Osteocyte (in vitro differentiated cells): ENCODE measurements at regions not wholly inside any gene's neighbourhood (a gene's known extent, or its start where the extent isn't known, plus 50 kb on each side); places are given as distances from the start of the nearest gene placed in this dataset.

Experiments used
- DNase-seq: peaks from one replicate; pipeline ENCODE4 v3.0.0; 2021; ENCODE audit warnings: mixed read lengths; ENCODE audit not compliant: unreplicated experiment; ENCODE audit errors: extremely low spot score
- H3K27ac Mint-ChIP-seq: one replicate; pipeline ENCODE4 v1.8.0; 2021; ENCODE audit warnings: mild to moderate bottlenecking, mixed read lengths; ENCODE audit not compliant: unreplicated experiment
- H3K27me3 Mint-ChIP-seq: one replicate; pipeline ENCODE4 v1.8.0; 2021; ENCODE audit warnings: mixed read lengths; ENCODE audit not compliant: unreplicated experiment
- H3K36me3 Mint-ChIP-seq: one replicate; pipeline ENCODE4 v1.8.0; 2021; ENCODE audit warnings: mixed read lengths; ENCODE audit not compliant: unreplicated experiment
- H3K4me1 Mint-ChIP-seq: one replicate; pipeline ENCODE4 v1.8.0; 2021; ENCODE audit warnings: mixed read lengths; ENCODE audit not compliant: unreplicated experiment
- H3K4me3 Mint-ChIP-seq: one replicate; pipeline ENCODE4 v1.8.0; 2021; ENCODE audit warnings: mild to moderate bottlenecking, moderate library complexity, mixed read lengths; ENCODE audit not compliant: unreplicated experiment
- H3K9me3 Mint-ChIP-seq: one replicate; pipeline ENCODE4 v1.8.0; 2021; ENCODE audit warnings: mixed read lengths; ENCODE audit not compliant: unreplicated experiment
- TF ChIP-seq, protein P1 (sequence below): fragments of 200-600 bp; sonication (generic); IDR thresholded peaks from 2 replicates; pipeline ENCODE4 v1.5.0; 2021; ENCODE audit warnings: antibody characterized with exemption, mild to moderate bottlenecking, moderate library complexity

DNA sequence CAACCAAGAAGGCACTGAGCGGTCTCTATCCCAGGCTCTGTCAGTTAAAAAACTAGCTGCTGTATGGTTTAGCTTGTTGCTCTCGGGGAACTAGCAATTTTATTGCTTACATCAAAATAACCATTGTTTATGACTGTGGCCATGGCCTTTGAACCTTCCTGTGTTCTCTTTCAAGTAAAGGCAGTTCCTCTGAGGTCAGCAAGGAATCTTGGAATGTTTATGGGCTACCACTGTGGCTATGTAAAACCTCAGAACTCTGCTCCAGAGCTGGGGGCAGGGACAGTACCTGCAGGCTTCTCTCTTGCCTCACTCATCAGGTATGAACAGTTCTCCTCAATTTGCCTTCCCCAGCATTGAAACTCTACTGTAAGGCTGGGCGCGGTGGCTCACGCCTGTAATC is 416.0 kb upstream of the NETO1 start:
- H3K27me3 Mint-ChIP-seq, result no peaks in the 10 kb centered on the region
- H3K27ac Mint-ChIP-seq, result no peak overlapping the region
- H3K4me3 Mint-ChIP-seq, result no peak overlapping the region
- H3K4me1 Mint-ChIP-seq, result no peaks in the 10 kb centered on the region
- no peaks in the 10 kb centered on the region for H3K36me3 Mint-ChIP-seq
- TF ChIP-seq, protein P1, sequence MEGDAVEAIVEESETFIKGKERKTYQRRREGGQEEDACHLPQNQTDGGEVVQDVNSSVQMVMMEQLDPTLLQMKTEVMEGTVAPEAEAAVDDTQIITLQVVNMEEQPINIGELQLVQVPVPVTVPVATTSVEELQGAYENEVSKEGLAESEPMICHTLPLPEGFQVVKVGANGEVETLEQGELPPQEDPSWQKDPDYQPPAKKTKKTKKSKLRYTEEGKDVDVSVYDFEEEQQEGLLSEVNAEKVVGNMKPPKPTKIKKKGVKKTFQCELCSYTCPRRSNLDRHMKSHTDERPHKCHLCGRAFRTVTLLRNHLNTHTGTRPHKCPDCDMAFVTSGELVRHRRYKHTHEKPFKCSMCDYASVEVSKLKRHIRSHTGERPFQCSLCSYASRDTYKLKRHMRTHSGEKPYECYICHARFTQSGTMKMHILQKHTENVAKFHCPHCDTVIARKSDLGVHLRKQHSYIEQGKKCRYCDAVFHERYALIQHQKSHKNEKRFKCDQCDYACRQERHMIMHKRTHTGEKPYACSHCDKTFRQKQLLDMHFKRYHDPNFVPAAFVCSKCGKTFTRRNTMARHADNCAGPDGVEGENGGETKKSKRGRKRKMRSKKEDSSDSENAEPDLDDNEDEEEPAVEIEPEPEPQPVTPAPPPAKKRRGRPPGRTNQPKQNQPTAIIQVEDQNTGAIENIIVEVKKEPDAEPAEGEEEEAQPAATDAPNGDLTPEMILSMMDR, result no peak
- DNase-seq, result no peak
- H3K9me3 Mint-ChIP-seq, result peaks cover 13% of the 10 kb centered on the region

DNA sequence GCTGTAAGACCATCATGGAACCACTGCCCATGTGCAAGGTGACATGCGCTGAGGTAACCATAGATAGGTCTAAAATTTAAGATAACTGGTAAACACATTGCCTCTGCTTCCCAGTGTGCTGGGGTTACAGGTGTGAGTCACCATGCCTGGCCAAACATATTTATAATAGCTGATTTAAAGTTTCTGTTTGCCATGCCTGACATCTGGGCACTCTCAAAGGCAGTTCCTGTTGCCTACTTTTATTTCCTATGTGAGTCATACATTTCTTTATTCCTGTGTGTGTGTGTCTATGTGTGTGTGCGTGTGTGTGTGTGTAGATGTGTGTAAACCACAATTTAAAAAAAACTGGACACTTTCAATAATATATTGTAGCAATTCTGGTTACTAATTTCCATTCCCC is 415.2 kb upstream of the NETO1 start:
- Mint-ChIP-seq H3K27me3 (no peaks in the 10 kb centered on the region), H3K27ac (no peak overlapping the region), H3K4me1 (no peaks in the 10 kb centered on the region), H3K4me3 (no peak overlapping the region), H3K9me3 (peaks cover 15% of the 10 kb centered on the region), H3K36me3 (no peaks in the 10 kb centered on the region)
- TF ChIP-seq, protein P1, result no peak
- no peak for DNase-seq

DNA sequence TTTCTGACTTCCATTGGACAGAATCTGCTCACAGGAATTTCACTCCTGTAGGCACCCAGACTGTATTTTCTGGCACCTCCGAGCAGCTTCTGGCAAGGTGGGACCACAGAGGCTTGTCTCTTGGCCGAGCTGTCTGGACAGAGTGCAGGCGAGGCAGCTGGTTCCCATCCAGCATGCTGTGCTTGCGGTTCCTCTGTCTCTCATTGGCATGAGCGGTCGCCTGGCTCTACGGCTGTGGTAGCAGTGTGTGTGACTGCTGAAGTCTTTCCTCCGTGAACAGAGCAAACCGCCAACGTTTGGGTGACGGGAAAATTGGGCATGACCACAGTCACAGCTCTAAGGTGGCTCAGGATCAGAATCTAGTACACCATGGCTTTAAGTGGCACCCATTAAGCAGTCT is 411.7 kb upstream of the NETO1 start:
- H3K4me1 Mint-ChIP-seq, result no peaks in the 10 kb centered on the region
- no peaks in the 10 kb centered on the region for H3K27me3 Mint-ChIP-seq
- TF ChIP-seq, protein P1, result no peak
- no peak overlapping the region for H3K27ac Mint-ChIP-seq
- DNase-seq, result no peak
- H3K9me3 Mint-ChIP-seq, result peaks cover 23% of the 10 kb centered on the region
- no peak overlapping the region for H3K4me3 Mint-ChIP-seq
- H3K36me3 Mint-ChIP-seq, result no peaks in the 10 kb centered on the region

DNA sequence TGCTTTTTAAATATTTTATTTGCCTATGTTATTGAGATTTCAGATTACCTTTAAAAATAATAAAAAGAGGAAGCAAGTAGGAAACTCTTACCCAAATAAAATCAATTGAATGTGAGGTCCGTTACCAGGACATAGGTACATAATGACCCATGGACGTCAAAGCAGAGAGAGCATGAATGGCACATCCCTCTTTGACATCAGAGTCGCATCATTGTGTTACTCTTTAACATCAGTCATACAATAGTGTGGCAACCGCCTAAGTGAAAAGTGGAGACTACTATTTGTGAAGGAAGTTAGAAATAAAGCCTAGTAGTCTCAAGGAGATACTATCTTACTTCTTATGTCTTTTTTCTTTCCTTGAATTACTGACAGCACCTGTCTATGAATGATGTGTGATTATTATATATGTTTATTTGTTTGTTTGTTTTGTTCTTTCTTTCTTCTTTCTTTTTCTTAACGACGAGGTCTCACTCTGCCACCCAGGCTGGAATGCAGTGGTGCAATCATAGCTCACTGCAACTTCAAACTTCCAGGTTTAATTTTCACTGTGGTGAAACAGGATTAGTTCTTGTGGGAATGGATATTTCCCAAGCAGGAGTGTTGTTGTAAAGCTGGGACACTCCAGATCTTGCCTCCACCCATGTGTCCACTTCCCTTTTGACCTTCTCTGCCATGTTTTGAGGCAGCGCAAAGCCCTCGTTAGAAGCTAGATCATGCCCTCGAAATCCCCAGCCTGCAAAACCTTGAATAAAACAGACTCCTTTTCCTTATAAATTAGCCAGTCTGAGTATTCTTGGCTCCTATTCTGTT is 407.2 kb upstream of the NETO1 start:
- Mint-ChIP-seq H3K27me3 (no peaks in the 10 kb centered on the region), H3K36me3 (no peaks in the 10 kb centered on the region), H3K4me3 (no peak overlapping the region), H3K9me3 (peaks cover 18% of the 10 kb centered on the region), H3K4me1 (no peaks in the 10 kb centered on the region), H3K27ac (no peak overlapping the region)
- DNase-seq, result no peak
- TF ChIP-seq, protein P1, result no peak

DNA sequence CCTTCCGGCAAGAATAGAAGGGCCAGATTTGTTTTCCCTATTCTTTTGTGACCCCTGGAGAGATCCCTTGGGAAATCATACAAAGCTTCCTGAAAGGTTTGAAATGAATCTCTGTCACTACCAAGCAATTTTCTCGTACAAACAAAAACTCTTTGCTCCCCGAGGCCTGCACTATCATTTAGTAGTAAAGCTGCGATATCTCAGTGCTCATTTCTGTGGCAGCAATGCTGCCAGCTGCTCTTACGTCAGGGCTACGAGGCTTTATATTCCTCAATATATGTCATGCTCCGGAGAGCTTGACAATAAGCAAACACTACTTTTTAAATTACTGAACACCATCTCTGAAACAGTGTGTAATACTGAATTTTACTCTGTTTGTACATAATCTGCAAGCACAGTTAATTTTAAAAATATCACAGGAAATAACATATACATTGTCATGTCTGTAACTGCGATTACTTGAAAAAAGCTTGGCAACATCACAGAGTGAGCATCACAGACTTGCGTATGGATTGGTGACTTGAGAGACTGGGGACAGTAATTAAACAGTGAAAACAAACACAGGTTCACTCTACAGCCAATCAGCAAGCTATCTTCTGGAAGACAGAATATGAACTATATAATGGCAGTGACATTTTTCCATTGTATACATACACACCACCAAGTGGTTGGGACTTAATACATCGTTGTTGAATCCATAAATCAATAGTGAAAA is 403.3 kb upstream of the NETO1 start:
- H3K4me1 Mint-ChIP-seq, result no peaks in the 10 kb centered on the region
- no peak overlapping the region for H3K4me3 Mint-ChIP-seq
- H3K27ac Mint-ChIP-seq, result no peak overlapping the region
- TF ChIP-seq, protein P1, result no peak
- H3K9me3 Mint-ChIP-seq, result no peaks in the 10 kb centered on the region
- H3K27me3 Mint-ChIP-seq, result no peaks in the 10 kb centered on the region
- DNase-seq, result no peak
- no peaks in the 10 kb centered on the region for H3K36me3 Mint-ChIP-seq
